ENCODE measurements at regions not wholly inside any gene's neighbourhood (a gene's known extent, or its start where the extent isn't known, plus 50 kb on each side); places are given as distances from the start of the nearest gene placed in this dataset.

DNA sequence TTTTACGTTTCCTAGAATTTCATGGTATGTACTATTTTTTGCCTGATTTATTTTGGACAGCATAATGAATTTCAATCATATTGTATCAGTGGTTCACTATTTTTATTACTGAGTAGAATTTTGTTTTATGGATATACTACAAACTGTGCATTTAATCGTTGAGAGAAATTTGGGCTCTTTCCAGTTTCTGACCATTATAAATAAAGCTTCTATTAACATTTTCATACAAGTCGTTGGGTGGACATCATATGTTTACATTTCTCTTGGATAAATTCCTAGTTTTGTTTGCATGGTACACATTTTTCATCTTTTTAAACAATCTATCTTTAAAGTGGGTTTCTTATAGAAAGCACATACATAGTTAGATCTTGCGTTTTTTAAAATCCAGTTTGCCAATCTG, 472.7 kb upstream of the MAGEB18 start:
- no peaks in the 10 kb centered on the region for H3K4me1 Mint-ChIP-seq
- TF ChIP-seq, protein P1, sequence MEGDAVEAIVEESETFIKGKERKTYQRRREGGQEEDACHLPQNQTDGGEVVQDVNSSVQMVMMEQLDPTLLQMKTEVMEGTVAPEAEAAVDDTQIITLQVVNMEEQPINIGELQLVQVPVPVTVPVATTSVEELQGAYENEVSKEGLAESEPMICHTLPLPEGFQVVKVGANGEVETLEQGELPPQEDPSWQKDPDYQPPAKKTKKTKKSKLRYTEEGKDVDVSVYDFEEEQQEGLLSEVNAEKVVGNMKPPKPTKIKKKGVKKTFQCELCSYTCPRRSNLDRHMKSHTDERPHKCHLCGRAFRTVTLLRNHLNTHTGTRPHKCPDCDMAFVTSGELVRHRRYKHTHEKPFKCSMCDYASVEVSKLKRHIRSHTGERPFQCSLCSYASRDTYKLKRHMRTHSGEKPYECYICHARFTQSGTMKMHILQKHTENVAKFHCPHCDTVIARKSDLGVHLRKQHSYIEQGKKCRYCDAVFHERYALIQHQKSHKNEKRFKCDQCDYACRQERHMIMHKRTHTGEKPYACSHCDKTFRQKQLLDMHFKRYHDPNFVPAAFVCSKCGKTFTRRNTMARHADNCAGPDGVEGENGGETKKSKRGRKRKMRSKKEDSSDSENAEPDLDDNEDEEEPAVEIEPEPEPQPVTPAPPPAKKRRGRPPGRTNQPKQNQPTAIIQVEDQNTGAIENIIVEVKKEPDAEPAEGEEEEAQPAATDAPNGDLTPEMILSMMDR (IDR thresholded peaks at IDR 0.05), result no peak
- H3K4me3 Mint-ChIP-seq, result no peak overlapping the region
- no peak for DNase-seq
- peaks cover 13% of the 10 kb centered on the region for H3K9me3 Mint-ChIP-seq
- H3K27me3 Mint-ChIP-seq (ENCODE audit: low read depth, poor library complexity), result no peaks in the 10 kb centered on the region
- no peak overlapping the region for H3K27ac Mint-ChIP-seq
- no peaks in the 10 kb centered on the region for H3K36me3 Mint-ChIP-seq (ENCODE audit: low read depth)

GRCh38 chrX:25667681-25668080, 470.5 kb upstream of the MAGEB18 start:
- peaks cover 20% of the 10 kb centered on the region for H3K9me3 Mint-ChIP-seq
- H3K27me3 Mint-ChIP-seq (ENCODE audit: low read depth, poor library complexity), result no peaks in the 10 kb centered on the region
- H3K4me3 Mint-ChIP-seq, result no peak overlapping the region
- TF ChIP-seq, protein P1 (IDR thresholded peaks at IDR 0.05), result no peak
- DNase-seq, result no peak
- no peaks in the 10 kb centered on the region for H3K4me1 Mint-ChIP-seq
- no peak overlapping the region for H3K27ac Mint-ChIP-seq
- no peaks in the 10 kb centered on the region for H3K36me3 Mint-ChIP-seq (ENCODE audit: low read depth)

- Mint-ChIP-seq H3K27me3 (ENCODE audit: low read depth, poor library complexity) (no peaks in the 10 kb centered on the region), H3K36me3 (ENCODE audit: low read depth) (no peaks in the 10 kb centered on the region), H3K27ac (no peak overlapping the region), H3K4me1 (no peaks in the 10 kb centered on the region), H3K9me3 (peaks cover 20% of the 10 kb centered on the region), H3K4me3 (no peak overlapping the region)
- no peak for DNase-seq
- TF ChIP-seq, protein P1 (IDR thresholded peaks at IDR 0.05), result no peak
These were observed 463.4 kb upstream of the MAGEB18 start for GRCh38 chrX:25674776-25675175.

DNA sequence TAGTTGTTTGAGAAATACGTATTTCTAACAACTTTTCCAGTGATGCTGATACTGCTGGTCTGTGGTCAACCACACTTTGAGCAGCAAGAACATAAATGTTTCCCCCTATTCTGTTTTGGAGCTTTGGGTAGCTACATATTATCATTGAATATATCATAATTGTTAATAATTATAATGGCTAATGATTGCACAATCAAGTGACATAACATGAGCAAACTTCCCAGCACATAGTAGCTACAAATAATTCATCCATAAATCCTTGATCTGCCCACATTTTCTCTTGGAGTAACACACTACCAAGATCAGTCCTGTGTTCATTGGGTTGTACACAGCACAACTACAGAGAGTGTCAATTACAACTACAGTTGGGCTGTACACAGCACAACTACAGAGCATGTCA, 436.3 kb upstream of the MAGEB18 start:
- DNase-seq, result no peak
- Mint-ChIP-seq H3K4me3 (no peak overlapping the region), H3K4me1 (no peaks in the 10 kb centered on the region), H3K27ac (no peak overlapping the region), H3K9me3 (peaks cover 46% of the 10 kb centered on the region), H3K36me3 (ENCODE audit: low read depth) (no peaks in the 10 kb centered on the region), H3K27me3 (ENCODE audit: low read depth, poor library complexity) (peaks cover 4% of the 10 kb centered on the region)
- TF ChIP-seq, protein P1 (IDR thresholded peaks at IDR 0.05), result no peak

DNA sequence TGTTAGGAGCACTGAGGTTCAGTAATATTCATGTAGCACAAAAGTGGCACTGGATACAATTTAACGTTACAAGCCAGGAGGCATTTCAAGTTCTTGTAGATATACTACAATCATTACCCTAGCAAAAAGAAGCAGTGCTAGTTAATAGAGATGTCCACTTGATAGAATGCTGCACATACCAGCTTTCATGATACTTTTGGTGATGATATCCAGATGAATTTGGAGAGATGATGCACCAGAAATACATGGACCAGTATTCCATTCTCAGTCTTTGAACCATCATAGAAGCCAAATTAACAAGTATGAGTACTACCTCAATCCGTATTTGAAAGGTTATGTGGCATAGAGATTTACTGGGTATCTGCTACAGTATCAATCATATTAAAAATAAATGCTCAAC, 421.0 kb upstream of the MAGEB18 start:
- no peak for DNase-seq
- H3K9me3 Mint-ChIP-seq, result peaks cover 20% of the 10 kb centered on the region
- H3K27ac Mint-ChIP-seq, result no peak overlapping the region
- H3K27me3 Mint-ChIP-seq (ENCODE audit: low read depth, poor library complexity), result no peaks in the 10 kb centered on the region
- TF ChIP-seq, protein P1 (IDR thresholded peaks at IDR 0.05), result no peak
- H3K4me3 Mint-ChIP-seq, result no peak overlapping the region
- no peaks in the 10 kb centered on the region for H3K36me3 Mint-ChIP-seq (ENCODE audit: low read depth)
- no peaks in the 10 kb centered on the region for H3K4me1 Mint-ChIP-seq

DNA sequence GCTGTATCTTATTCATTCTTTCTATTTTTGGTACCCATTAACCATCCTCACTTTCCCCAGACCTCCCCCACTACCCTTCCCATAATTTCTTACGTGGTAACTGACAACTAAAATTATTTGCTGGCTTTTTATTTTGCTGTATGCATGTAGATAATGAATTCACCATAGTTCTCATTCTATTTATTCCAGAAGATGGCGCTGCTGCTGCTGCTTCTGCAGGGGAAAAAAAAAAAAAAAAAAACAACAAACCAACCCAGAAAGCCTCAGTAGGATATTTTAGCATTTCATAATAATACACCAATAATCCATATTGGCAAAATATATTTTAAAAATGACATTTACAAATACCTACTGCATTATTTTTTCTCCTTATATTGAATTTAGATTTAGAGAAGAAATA, 416.6 kb upstream of the MAGEB18 start:
- Mint-ChIP-seq H3K4me3 (no peak overlapping the region), H3K9me3 (peaks cover 32% of the 10 kb centered on the region), H3K27me3 (ENCODE audit: low read depth, poor library complexity) (peaks cover 3% of the 10 kb centered on the region), H3K4me1 (no peaks in the 10 kb centered on the region), H3K27ac (no peak overlapping the region), H3K36me3 (ENCODE audit: low read depth) (no peaks in the 10 kb centered on the region)
- no peak for DNase-seq
- TF ChIP-seq, protein P1 (IDR thresholded peaks at IDR 0.05), result peak; percentile 39

Measured in nephron progenitor cell (in vitro differentiated cells).